Activated naive CD8-positive, alpha-beta T cell (primary cell): ENCODE measurements at regions not wholly inside any gene's neighbourhood (a gene's known extent, or its start where the extent isn't known, plus 50 kb on each side); places are given as distances from the start of the nearest gene placed in this dataset.
"Not testable (repeated sequence)": the region's sequence is repeated elsewhere in the genome, so short reads cannot be mapped to it uniquely, and the experiment has no call there.

ENCODE experiments used
- H3K27ac Mint-ChIP-seq: one replicate; pipeline ENCODE4 v1.8.0; 2021; ENCODE audit warnings: mixed read lengths
- H3K27me3 Mint-ChIP-seq: one replicate; pipeline ENCODE4 v1.8.0; 2021; ENCODE audit warnings: mixed read lengths
- H3K36me3 Mint-ChIP-seq: one replicate; pipeline ENCODE4 v1.8.0; 2021; ENCODE audit warnings: mixed read lengths
- H3K4me1 Mint-ChIP-seq: one replicate; pipeline ENCODE4 v1.8.0; 2021; ENCODE audit warnings: low read depth, mixed read lengths
- H3K4me3 Mint-ChIP-seq: one replicate; pipeline ENCODE4 v1.8.0; 2021; ENCODE audit warnings: mild to moderate bottlenecking, mixed read lengths
- H3K9me3 Mint-ChIP-seq: one replicate; pipeline ENCODE4 v1.8.0; 2021; ENCODE audit warnings: low read depth, mixed read lengths

GRCh38 chr15:21051866-21052265, 185.8 kb upstream of the POTEB2 start:
- H3K9me3 Mint-ChIP-seq, H3K4me1 Mint-ChIP-seq, H3K4me3 Mint-ChIP-seq, H3K36me3 Mint-ChIP-seq, H3K27me3 Mint-ChIP-seq, H3K27ac Mint-ChIP-seq: not testable (repeated sequence)

- H3K4me1 Mint-ChIP-seq, H3K27ac Mint-ChIP-seq, H3K9me3 Mint-ChIP-seq, H3K36me3 Mint-ChIP-seq, H3K4me3 Mint-ChIP-seq, H3K27me3 Mint-ChIP-seq: not testable (repeated sequence)
Observed at GRCh38 chr15:21031703-21032102, 165.6 kb upstream of the POTEB2 start.

- not testable (repeated sequence) for H3K27me3 Mint-ChIP-seq, H3K27ac Mint-ChIP-seq, H3K36me3 Mint-ChIP-seq, H3K4me3 Mint-ChIP-seq, H3K4me1 Mint-ChIP-seq, H3K9me3 Mint-ChIP-seq
Observed at GRCh38 chr15:21029001-21029400, 162.9 kb upstream of the POTEB2 start.

- H3K36me3 Mint-ChIP-seq, H3K4me3 Mint-ChIP-seq, H3K27me3 Mint-ChIP-seq, H3K4me1 Mint-ChIP-seq, H3K27ac Mint-ChIP-seq, H3K9me3 Mint-ChIP-seq: not testable (repeated sequence)
Observed at GRCh38 chr15:21027942-21028341, 161.8 kb upstream of the POTEB2 start.

GRCh38 chr15:21026848-21027247, 160.7 kb upstream of the POTEB2 start:
- H3K4me3 Mint-ChIP-seq, H3K36me3 Mint-ChIP-seq, H3K27me3 Mint-ChIP-seq, H3K9me3 Mint-ChIP-seq, H3K27ac Mint-ChIP-seq, H3K4me1 Mint-ChIP-seq: not testable (repeated sequence)

GRCh38 chr15:21024235-21024987, 158.3 kb upstream of the POTEB2 start:
- not testable (repeated sequence) for H3K4me1 Mint-ChIP-seq, H3K9me3 Mint-ChIP-seq, H3K4me3 Mint-ChIP-seq, H3K27me3 Mint-ChIP-seq, H3K36me3 Mint-ChIP-seq, H3K27ac Mint-ChIP-seq

- not testable (repeated sequence) for H3K4me1 Mint-ChIP-seq, H3K27me3 Mint-ChIP-seq, H3K4me3 Mint-ChIP-seq, H3K36me3 Mint-ChIP-seq, H3K27ac Mint-ChIP-seq, H3K9me3 Mint-ChIP-seq
Observed at GRCh38 chr15:21018176-21018575, 152.1 kb upstream of the POTEB2 start.

- H3K36me3 Mint-ChIP-seq, H3K27me3 Mint-ChIP-seq, H3K27ac Mint-ChIP-seq, H3K4me1 Mint-ChIP-seq, H3K9me3 Mint-ChIP-seq, H3K4me3 Mint-ChIP-seq: not testable (repeated sequence)
Observed at GRCh38 chr15:21017326-21017725, 151.2 kb upstream of the POTEB2 start.

GRCh38 chr15:21016589-21016988, 150.5 kb upstream of the POTEB2 start:
- not testable (repeated sequence) for H3K4me1 Mint-ChIP-seq, H3K36me3 Mint-ChIP-seq, H3K9me3 Mint-ChIP-seq, H3K4me3 Mint-ChIP-seq, H3K27me3 Mint-ChIP-seq, H3K27ac Mint-ChIP-seq

- not testable (repeated sequence) for H3K9me3 Mint-ChIP-seq, H3K27me3 Mint-ChIP-seq, H3K27ac Mint-ChIP-seq, H3K4me3 Mint-ChIP-seq, H3K36me3 Mint-ChIP-seq, H3K4me1 Mint-ChIP-seq
Observed at GRCh38 chr15:21015171-21015570, 149.1 kb upstream of the POTEB2 start.

- H3K36me3 Mint-ChIP-seq, H3K4me3 Mint-ChIP-seq, H3K9me3 Mint-ChIP-seq, H3K27ac Mint-ChIP-seq, H3K27me3 Mint-ChIP-seq, H3K4me1 Mint-ChIP-seq: not testable (repeated sequence)
Observed at GRCh38 chr15:21013308-21013707, 147.2 kb upstream of the POTEB2 start.

- not testable (repeated sequence) for H3K4me3 Mint-ChIP-seq, H3K27me3 Mint-ChIP-seq, H3K36me3 Mint-ChIP-seq, H3K4me1 Mint-ChIP-seq, H3K9me3 Mint-ChIP-seq, H3K27ac Mint-ChIP-seq
Observed at GRCh38 chr15:21009651-21010050, 143.5 kb upstream of the POTEB2 start.

- H3K9me3 Mint-ChIP-seq, H3K27me3 Mint-ChIP-seq, H3K27ac Mint-ChIP-seq, H3K36me3 Mint-ChIP-seq, H3K4me1 Mint-ChIP-seq, H3K4me3 Mint-ChIP-seq: not testable (repeated sequence)
Observed at GRCh38 chr15:21003459-21003858, 137.3 kb upstream of the POTEB2 start.

- not testable (repeated sequence) for H3K9me3 Mint-ChIP-seq, H3K27ac Mint-ChIP-seq, H3K36me3 Mint-ChIP-seq, H3K27me3 Mint-ChIP-seq, H3K4me3 Mint-ChIP-seq, H3K4me1 Mint-ChIP-seq
Observed at GRCh38 chr15:21001950-21002349, 135.8 kb upstream of the POTEB2 start.

- H3K27me3 Mint-ChIP-seq, H3K4me3 Mint-ChIP-seq, H3K4me1 Mint-ChIP-seq, H3K27ac Mint-ChIP-seq, H3K36me3 Mint-ChIP-seq, H3K9me3 Mint-ChIP-seq: not testable (repeated sequence)
Observed at GRCh38 chr15:20991691-20992090, 125.6 kb upstream of the POTEB2 start.

- not testable (repeated sequence) for H3K36me3 Mint-ChIP-seq, H3K4me3 Mint-ChIP-seq, H3K9me3 Mint-ChIP-seq, H3K27ac Mint-ChIP-seq, H3K4me1 Mint-ChIP-seq, H3K27me3 Mint-ChIP-seq
Observed at GRCh38 chr15:20991253-20991652, 125.1 kb upstream of the POTEB2 start.

GRCh38 chr15:20986775-20987174, 120.7 kb upstream of the POTEB2 start:
- not testable (repeated sequence) for H3K27me3 Mint-ChIP-seq, H3K36me3 Mint-ChIP-seq, H3K4me3 Mint-ChIP-seq, H3K27ac Mint-ChIP-seq, H3K4me1 Mint-ChIP-seq, H3K9me3 Mint-ChIP-seq
